Skeletal muscle tissue (tissue), 3 donors: ENCODE measurements at regions not wholly inside any gene's neighbourhood (a gene's known extent, or its start where the extent isn't known, plus 50 kb on each side); places are given as distances from the start of the nearest gene placed in this dataset.
"Not testable (repeated sequence)": the region's sequence is repeated elsewhere in the genome, so short reads cannot be mapped to it uniquely, and the experiment has no call there.

Experiments used
- H3K27ac ChIP-seq: one replicate; pipeline ENCODE4 v1.7.0; 2013; ENCODE audit warnings: mild to moderate bottlenecking, low read depth, low read length, inconsistent platforms
- H3K27me3 ChIP-seq, 3 donors: one replicate each; pipeline ENCODE4 v1.7.0; 2013; ENCODE audit warnings: low read length in 3 of 3; ENCODE audit not compliant: control insufficient read depth in 3 of 3, insufficient read depth in 3 of 3
- H3K36me3 ChIP-seq, 3 donors: one replicate each; pipeline ENCODE4 v1.7.0; 2013; ENCODE audit warnings: low read length in 3 of 3; ENCODE audit not compliant: control insufficient read depth in 3 of 3, insufficient read depth in 3 of 3
- H3K4me1 ChIP-seq, 3 donors: one replicate each; pipeline ENCODE4 v1.7.0; 2013; ENCODE audit warnings: low read length in 3 of 3, mild to moderate bottlenecking in 3 of 3; ENCODE audit not compliant: control insufficient read depth in 3 of 3, insufficient read depth in 3 of 3
- H3K4me3 ChIP-seq, 3 donors: one replicate each; pipeline ENCODE4 v1.7.0; 2013; ENCODE audit warnings: low read length in 3 of 3
- H3K9ac ChIP-seq, 3 donors: one replicate each; pipeline ENCODE4 v1.7.0; 2013; ENCODE audit warnings: low read length in 3 of 3, mild to moderate bottlenecking in 3 of 3, moderate library complexity in 2 of 3, low read depth in 1 of 3
- H3K9me3 ChIP-seq, 3 donors: one replicate each; pipeline ENCODE4 v1.7.0; 2013; ENCODE audit warnings: low read length in 3 of 3; ENCODE audit not compliant: control insufficient read depth in 3 of 3
- donor health status: Osteomylitis.

DNA sequence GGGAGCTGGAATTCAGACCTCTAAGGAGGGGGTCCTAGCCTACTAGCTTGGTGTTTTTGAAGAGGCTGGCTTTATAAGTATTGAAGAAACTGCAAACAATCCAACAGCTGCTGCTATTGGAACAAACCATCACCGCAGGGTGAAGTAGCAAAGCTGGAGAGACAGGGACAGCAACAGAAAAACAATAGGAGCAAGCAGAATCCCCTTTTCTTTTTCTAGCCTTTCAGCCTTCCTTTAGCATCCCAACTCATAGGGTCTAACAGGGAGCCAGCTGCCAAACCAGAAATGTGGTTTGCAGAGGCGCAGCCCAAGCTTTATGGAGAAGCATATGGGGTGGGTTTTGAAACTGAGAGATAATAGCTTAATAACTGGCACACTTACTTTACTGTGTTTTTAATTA is 106.2 kb upstream of the CHMP2B start:
- Histone ChIP-seq H3K4me3 (no peak overlapping the region), H3K9ac (peak overlapping the region in 1 of 3 donors; percentile 27), H3K36me3 (no peaks in the 10 kb centered on the region), H3K27ac (no peak overlapping the region), H3K27me3 (no peaks in the 10 kb centered on the region), H3K9me3 (no peaks in the 10 kb centered on the region), H3K4me1 (peaks cover 0 to 8% (median 7%) of the 10 kb centered on the region in 3 donors)

DNA sequence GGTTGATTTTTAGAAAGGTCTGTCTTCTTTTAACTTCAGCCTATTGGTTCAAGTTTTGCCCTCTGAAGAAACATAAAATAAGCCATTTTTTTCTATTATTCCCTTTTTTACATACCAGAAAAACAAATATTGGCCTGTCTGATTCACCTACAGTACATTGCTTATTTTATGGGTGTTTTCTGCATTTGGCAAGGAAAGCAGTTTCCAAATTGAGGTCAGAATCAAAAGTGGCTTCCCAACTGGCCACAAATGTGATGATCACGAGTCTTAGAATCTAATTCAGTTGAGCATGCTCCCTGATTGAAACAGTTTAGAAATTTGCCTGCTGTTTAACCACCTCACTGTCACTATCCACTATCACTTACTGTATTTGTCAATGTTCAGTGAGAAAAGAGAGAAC is 106.9 kb upstream of the CHMP2B start:
- H3K36me3 ChIP-seq = no peaks in the 10 kb centered on the region
- no peaks in the 10 kb centered on the region for H3K27me3 ChIP-seq
- H3K9me3 ChIP-seq = no peaks in the 10 kb centered on the region
- no peak overlapping the region for H3K27ac ChIP-seq
- no peak overlapping the region for H3K4me3 ChIP-seq
- peaks cover 0 to 8% (median 7%) of the 10 kb centered on the region in 3 donors for H3K4me1 ChIP-seq
- peak overlapping the region in 1 of 3 donors; percentile 27 for H3K9ac ChIP-seq

DNA sequence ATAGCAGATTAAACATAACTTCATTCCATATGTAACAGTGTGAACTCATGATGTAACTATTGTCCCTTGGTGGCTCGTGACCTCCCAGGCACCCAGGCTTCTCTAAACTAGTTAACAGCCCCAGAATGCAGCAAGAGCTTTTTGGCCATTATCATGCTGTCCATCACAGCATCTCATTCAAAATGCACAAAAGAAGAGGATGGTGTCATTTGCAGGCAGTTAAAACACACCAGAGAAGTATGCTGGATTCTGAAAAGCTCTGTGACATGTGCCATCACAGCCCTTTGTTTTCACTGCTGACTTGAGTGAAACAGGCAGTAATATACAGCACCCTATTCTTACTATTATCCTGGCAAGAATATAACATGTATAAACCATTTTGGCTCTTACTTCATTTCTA is 117.6 kb upstream of the CHMP2B start:
- Histone ChIP-seq H3K9ac (no peak overlapping the region), H3K4me1 (no peaks in the 10 kb centered on the region), H3K36me3 (no peaks in the 10 kb centered on the region)

DNA sequence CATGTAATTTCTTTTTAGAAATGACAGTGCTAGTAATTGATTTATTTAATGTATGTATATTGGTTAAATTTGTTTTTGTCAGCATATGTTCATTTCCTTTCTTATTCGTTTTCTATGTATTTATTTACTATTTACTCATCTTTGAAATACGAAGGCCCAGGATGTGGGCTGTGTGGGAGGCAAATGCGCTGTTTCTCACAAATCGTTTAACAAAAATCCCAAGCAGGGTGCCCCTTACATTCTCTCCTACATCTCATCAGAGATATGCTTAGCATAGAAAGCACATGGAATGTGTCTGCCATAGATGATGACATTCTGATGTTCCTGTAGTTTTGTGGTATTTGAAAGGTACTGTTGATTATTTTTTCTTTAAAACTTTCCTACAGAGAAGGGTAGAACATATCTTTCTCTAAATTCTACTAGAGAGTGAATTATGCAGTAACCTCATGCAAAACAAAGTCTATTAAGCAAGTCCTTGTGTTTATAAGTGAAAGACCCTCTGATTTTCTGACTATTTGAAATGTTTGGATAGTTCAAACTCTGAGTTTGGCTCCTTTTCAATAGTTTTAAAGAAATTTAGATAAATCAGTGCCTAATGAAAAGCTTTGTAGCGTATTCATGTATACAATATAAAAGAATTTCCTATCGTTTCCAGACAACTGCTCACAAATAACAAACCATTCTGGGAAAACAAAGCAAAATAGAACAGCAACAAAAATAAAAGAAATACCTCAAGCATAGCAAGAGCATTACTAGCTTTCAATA is 111.1 kb upstream of the VGLL3 start:
- Histone ChIP-seq H3K9me3 (no peaks in the 10 kb centered on the region), H3K9ac (no peak overlapping the region), H3K4me3 (no peak overlapping the region)

More for the DNA sequence above, 117.6 kb upstream of the CHMP2B start:
- no peak overlapping the region for H3K4me3 ChIP-seq
- H3K9me3 ChIP-seq = no peaks in the 10 kb centered on the region
- H3K27me3 ChIP-seq = no peaks in the 10 kb centered on the region
- no peak overlapping the region for H3K27ac ChIP-seq

DNA sequence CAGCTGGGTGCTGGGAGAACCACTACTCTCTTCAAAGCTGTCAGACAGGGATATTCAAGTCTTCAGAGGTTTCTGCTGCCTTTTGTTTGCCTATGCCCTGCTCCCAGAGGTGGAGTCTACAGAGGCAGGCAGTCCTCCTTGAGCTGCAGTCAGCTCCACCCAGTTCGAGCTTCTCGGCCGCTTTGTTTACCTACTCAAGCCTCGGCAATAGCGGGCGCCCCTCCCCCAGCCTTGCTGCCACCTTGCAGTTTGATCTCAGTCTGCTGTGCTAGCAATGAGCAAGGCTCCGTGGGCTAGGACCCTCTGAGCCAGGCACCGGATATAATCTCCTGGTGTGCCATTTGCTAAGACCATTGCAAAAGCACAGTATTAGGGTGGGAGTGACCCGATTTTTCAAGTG is 106.8 kb upstream of the VGLL3 start:
- not testable (repeated sequence) for H3K9me3 ChIP-seq, H3K27ac ChIP-seq, H3K4me3 ChIP-seq, H3K9ac ChIP-seq, H3K4me1 ChIP-seq, H3K27me3 ChIP-seq, H3K36me3 ChIP-seq

More for the DNA sequence above, 111.1 kb upstream of the VGLL3 start:
- H3K27ac ChIP-seq = no peak overlapping the region
- H3K36me3 ChIP-seq = no peaks in the 10 kb centered on the region
- H3K27me3 ChIP-seq = no peaks in the 10 kb centered on the region
- H3K4me1 ChIP-seq = no peaks in the 10 kb centered on the region

DNA sequence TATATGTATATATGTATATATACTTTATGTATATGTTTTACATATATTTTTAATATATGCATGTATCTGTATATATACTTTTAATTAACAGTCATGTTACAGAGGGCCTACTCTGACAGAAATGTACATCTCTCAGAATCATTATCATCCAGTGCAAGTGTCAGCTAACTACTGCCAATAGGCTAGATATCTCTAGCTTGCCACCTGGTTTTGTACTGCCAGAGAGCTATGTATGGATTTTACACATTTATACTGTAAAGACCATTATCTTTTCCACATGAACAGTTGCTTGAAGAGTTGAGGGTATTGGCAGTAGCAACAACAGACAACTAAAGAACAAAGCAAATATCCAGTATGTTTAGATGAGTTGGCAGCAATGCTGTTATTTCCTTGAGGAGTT is 99.7 kb upstream of the VGLL3 start:
- Histone ChIP-seq H3K27me3 (no peaks in the 10 kb centered on the region), H3K9me3 (no peaks in the 10 kb centered on the region), H3K27ac (no peak overlapping the region), H3K4me1 (peaks cover 2 to 6% (median 3%) of the 10 kb centered on the region in 3 donors), H3K4me3 (peak overlapping the region in 1 of 3 donors; percentile 5), H3K9ac (no peak overlapping the region), H3K36me3 (no peaks in the 10 kb centered on the region)

DNA sequence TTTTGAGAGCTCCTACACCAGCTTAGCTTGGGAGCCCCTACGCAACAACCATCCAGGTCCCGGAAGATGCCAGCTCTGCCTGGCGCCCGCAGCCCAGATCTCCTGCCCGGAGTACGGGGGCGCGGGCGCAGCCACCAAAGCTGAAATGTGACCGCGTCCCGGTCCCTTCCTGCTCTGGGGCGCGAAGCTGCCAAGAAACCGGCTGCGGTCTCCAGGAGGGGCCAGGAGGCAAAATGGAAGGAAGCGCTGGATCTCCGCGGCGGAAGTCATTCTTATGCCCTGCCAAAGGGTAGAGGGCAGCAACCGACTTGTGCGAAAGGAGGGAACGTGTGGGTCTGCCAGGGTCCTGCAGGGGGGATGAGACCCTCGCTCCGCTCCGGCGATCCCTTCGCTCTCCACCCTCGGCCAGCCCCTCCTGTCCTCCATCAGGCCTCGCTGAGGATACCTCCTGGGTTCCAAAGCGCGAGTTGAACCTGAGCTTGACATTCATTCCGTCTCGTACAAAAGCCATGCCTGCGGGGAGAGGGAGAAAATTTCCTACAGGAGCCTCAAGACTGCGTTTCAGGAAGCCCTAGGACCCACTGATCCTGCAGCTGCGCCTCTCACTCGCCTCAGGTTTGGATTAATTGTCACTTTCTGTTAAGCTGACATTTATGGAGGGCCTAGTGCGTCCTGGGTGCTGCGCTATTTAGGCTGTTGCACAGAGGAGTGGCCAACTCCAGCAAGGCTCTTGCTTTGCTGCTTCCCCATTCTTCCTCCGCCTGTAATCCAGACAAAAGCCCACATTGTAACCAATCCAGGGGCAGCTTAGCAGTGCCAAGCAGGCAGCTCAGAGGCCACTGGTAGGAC is 98.3 kb upstream of the VGLL3 start:
- Histone ChIP-seq H3K9me3 (no peaks in the 10 kb centered on the region), H3K27ac (peak overlapping the region; percentile 71), H3K4me3 (peak overlapping the region; percentile 86 to 97 (median 90)), H3K27me3 (no peaks in the 10 kb centered on the region), H3K4me1 (peaks cover 2 to 6% (median 3%) of the 10 kb centered on the region in 3 donors), H3K9ac (peak overlapping the region; percentile 72 to 92 (median 83)), H3K36me3 (no peaks in the 10 kb centered on the region)

DNA sequence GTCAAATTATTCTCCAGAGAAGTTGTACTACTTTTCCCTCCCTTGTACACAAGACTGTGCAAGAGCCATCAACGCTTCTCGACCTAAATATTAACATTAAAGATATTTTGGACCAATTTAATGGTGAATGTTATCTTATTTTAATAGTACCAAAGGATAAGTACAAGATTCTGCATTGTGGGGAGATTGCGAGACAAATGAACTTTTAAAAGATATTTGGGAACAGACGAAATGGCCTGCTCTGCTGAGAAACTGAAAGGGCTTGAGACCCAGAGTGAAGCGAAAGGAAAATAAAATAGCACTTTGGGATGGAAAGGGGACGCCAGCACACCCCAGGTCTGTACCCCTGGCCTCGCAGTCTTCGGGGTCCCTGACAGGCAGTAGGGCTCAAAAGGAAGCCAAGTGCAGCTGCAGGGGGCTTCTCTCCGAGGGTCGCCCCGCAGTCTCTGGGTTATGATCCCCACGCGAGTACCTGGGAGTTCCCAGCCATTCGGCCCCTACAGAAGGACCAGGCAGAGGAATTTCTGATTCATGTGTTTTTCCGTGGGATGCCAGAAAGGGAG is 97.6 kb upstream of the VGLL3 start:
- H3K27me3 ChIP-seq = no peaks in the 10 kb centered on the region
- H3K4me1 ChIP-seq = peaks cover 2 to 6% (median 3%) of the 10 kb centered on the region in 3 donors
- no peaks in the 10 kb centered on the region for H3K9me3 ChIP-seq
- peak overlapping the region; percentile 72 to 92 (median 83) for H3K9ac ChIP-seq
- peak overlapping the region; percentile 86 to 97 (median 90) for H3K4me3 ChIP-seq
- no peaks in the 10 kb centered on the region for H3K36me3 ChIP-seq
- peak overlapping the region; percentile 71 for H3K27ac ChIP-seq

DNA sequence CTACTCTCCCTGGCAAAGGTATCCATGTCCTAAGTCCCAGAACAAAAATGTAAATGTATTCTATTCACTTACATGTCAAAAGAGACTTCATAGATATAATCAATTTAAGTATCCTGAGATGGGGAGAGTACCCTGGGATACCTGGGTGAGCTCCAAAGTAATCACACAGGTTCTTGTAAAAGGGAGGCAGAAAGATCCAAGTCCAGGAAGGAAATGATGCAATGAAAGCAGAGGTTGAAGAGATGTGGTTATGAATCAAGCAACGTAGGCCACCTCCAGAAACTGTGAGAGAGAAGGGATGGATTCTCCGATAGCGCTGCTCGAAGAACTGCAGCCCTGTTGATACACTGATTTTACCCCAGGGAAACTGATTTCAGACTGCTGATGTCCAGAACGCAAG is 93.9 kb upstream of the VGLL3 start:
- no peak overlapping the region for H3K27ac ChIP-seq
- H3K4me3 ChIP-seq = no peak overlapping the region
- no peaks in the 10 kb centered on the region for H3K36me3 ChIP-seq
- H3K4me1 ChIP-seq = peaks cover 0 to 6% (median 2%) of the 10 kb centered on the region in 3 donors
- no peaks in the 10 kb centered on the region for H3K9me3 ChIP-seq
- H3K27me3 ChIP-seq = no peaks in the 10 kb centered on the region
- H3K9ac ChIP-seq = no peak overlapping the region
